ENCODE measurements at regions not wholly inside any gene's neighbourhood (a gene's known extent, or its start where the extent isn't known, plus 50 kb on each side); places are given as distances from the start of the nearest gene placed in this dataset.

DNA sequence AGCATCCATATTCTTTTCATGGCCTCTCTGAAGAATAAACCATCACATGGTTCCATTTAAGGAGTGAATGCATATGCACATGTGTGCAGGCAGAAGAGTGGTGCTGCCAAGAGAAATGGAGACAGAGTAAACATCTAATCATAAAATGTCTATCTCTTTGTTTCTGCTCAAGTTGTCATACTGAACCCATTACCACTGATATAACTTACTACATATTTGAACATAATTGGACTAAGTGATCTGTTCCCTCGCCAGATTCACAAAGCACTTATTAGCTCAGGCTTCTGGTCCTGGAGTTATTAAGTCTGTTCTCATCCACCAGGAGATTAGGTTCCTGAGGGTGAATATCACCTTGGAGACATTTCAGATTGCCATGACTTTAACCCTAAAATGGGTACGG, 72.3 kb upstream of the XYLT1 start:
- TF ChIP-seq GATA2 (IDR thresholded peaks at IDR 0.05; ENCODE audit: low read depth, low read length) (no peak), GATA3 (IDR thresholded peaks at IDR 0.05; ENCODE audit: low read depth, low read length) (no peak)
